B cell (primary cell): ENCODE measurements at regions not wholly inside any gene's neighbourhood (a gene's known extent, or its start where the extent isn't known, plus 50 kb on each side); places are given as distances from the start of the nearest gene placed in this dataset.

Experiments
- ATAC-seq: fragments of 200-7000 bp; cut with Tn5 transposase; one replicate; pipeline ENCODE4 v1.10.0; 2021; ENCODE audit warnings: low read depth, mild to moderate bottlenecking, moderate number of reproducible peaks, moderate library complexity
- CTCF ChIA-PET: fragments of 350-600 bp; sonication (Branson Sonifier 250); formaldehyde crosslinking; loops from one replicate; lab custom pipeline; 2021; ENCODE audit warnings: antibody characterized with exemption, inconsistent platforms; lab: Charles Lee
- POLR2A ChIA-PET: fragments of 350-600 bp; sonication (Branson Sonifier 250); formaldehyde crosslinking; loops from one replicate; lab custom pipeline; 2021; ENCODE audit warnings: antibody characterized with exemption; lab: Charles Lee
- DNase-seq: peaks from one replicate; pipeline ENCODE4 v3.0.0; 2013
- H2AFZ ChIP-seq: 2 replicates; pipeline ENCODE4 v1.6.1; 2012; ENCODE audit warnings: mild to moderate bottlenecking, low read depth, low read length; ENCODE audit not compliant: insufficient read depth, poor library complexity, severe bottlenecking
- H3K27ac ChIP-seq, 2 donors: 1 replicate in 1 of 2; 2 replicates in 1 of 2; pipeline ENCODE4 v1.5.1; 2012 to 2013; ENCODE audit warnings: low read length in 2 of 2, mild to moderate bottlenecking in 2 of 2, moderate library complexity in 1 of 2
- H3K27me3 ChIP-seq, 4 experiments: fragments of 200-600 bp in 1 of 4; sonication (generic) in 1 of 4; replicated peaks in 1 of 4; 1 replicate in 2 of 4; 2 replicates in 2 of 4; pipeline versions ENCODE4 v1.6.1 to v1.7.0; 2013 to 2016; ENCODE audit warnings: low read length in 3 of 4, mild to moderate bottlenecking in 2 of 4, mixed read lengths in 1 of 4, moderate library complexity in 1 of 4; ENCODE audit not compliant: insufficient read depth in 4 of 4, control insufficient read depth in 3 of 4; ENCODE audit errors: control extremely low read depth in 1 of 4
- H3K36me3 ChIP-seq, 2 experiments: replicated peaks in 1 of 2; 1 replicate in 1 of 2; 2 replicates in 1 of 2; pipeline versions ENCODE4 v1.6.1 to v1.7.1; 2013; ENCODE audit warnings: low read length in 1 of 2; ENCODE audit not compliant: insufficient read depth in 2 of 2, control insufficient read depth in 1 of 2; ENCODE audit errors: control extremely low read depth in 1 of 2, extremely low read depth in 1 of 2
- H3K4me1 ChIP-seq, 2 donors: fragments of 200-600 bp in 1 of 2; sonication (generic) in 1 of 2; 1 replicate in 1 of 2; 2 replicates in 1 of 2; pipeline versions ENCODE4 v1.5.1 to v1.6.1; 2013 to 2017; ENCODE audit warnings: low read length in 2 of 2; ENCODE audit not compliant: control insufficient read depth in 2 of 2, insufficient read depth in 2 of 2
- H3K4me2 ChIP-seq: replicated peaks from 2 replicates; pipeline ENCODE3; 2012; ENCODE audit warnings: mild to moderate bottlenecking, low read depth, low read length; ENCODE audit not compliant: poor library complexity, severe bottlenecking
- H3K4me3 ChIP-seq, 5 experiments: fragments of 200-600 bp in 1 of 5; sonication (generic) in 1 of 5; 1 replicate in 3 of 5; 2 replicates in 2 of 5; pipeline versions ENCODE4 v1.5.1 to v1.7.0; 2011 to 2016; ENCODE audit warnings: low read length in 4 of 5, mild to moderate bottlenecking in 4 of 5, low read depth in 2 of 5, control low read depth in 1 of 5, moderate library complexity in 1 of 5; ENCODE audit not compliant: insufficient read depth in 1 of 5; ENCODE audit errors: control extremely low read depth in 1 of 5, extremely low read depth in 1 of 5
- H3K79me2 ChIP-seq: fragments of 200-600 bp; sonication (generic); one replicate; pipeline ENCODE4 v1.6.0; 2016; ENCODE audit warnings: low read length; ENCODE audit not compliant: control insufficient read depth, insufficient read depth
- H3K9ac ChIP-seq: fragments of 200-600 bp; sonication (generic); 2 replicates; pipeline ENCODE4 v1.6.1; 2017; ENCODE audit warnings: mild to moderate bottlenecking, low read length, moderate library complexity
- H3K9me3 ChIP-seq, 3 donors: one replicate each; pipeline versions ENCODE4 v1.6.1 to v1.7.1; 2013; ENCODE audit warnings: low read length in 2 of 3; ENCODE audit not compliant: control insufficient read depth in 2 of 3, insufficient read depth in 1 of 3; ENCODE audit errors: control extremely low read depth in 1 of 3
- H4K20me1 ChIP-seq: 2 replicates; pipeline ENCODE4 v1.6.0; 2012; ENCODE audit warnings: mild to moderate bottlenecking, low read length; ENCODE audit not compliant: insufficient read depth, control insufficient read depth, poor library complexity, severe bottlenecking
- H3K27ac Mint-ChIP-seq: one replicate; pipeline ENCODE4 v1.8.0; 2021; ENCODE audit warnings: mixed read lengths
- H3K27me3 Mint-ChIP-seq: one replicate; pipeline ENCODE4 v1.8.0; 2021; ENCODE audit warnings: mixed read lengths
- H3K4me1 Mint-ChIP-seq: one replicate; pipeline ENCODE4 v1.8.0; 2021; ENCODE audit warnings: mixed read lengths
- H3K4me3 Mint-ChIP-seq: one replicate; pipeline ENCODE4 v1.8.0; 2021; ENCODE audit warnings: mixed read lengths
- H3K9me3 Mint-ChIP-seq: one replicate; pipeline ENCODE4 v1.8.0; 2022; ENCODE audit warnings: mixed read lengths; ENCODE audit not compliant: insufficient read depth
- EZH2 ChIP-seq: IDR thresholded peaks from 2 replicates; pipeline ENCODE4 v1.6.1; 2012; ENCODE audit warnings: borderline replicate concordance, low read depth, mild to moderate bottlenecking, moderate library complexity, low read length; ENCODE audit not compliant: insufficient read depth, poor library complexity, severe bottlenecking
- WGBS: methylation state at CpG from one replicate; pipeline ENCODE4 v1.1.5; 2013; ENCODE audit warnings: missing lambda C conversion rate; ENCODE audit not compliant: insufficient coverage; 5-methylcytosine and 5-hydroxymethylcytosine counted together
- intact Hi-C: fragments of 100-400 bp; cut with micrococcal nuclease; formaldehyde crosslinking; loops from one replicate; pipeline ENCODE4 v1.10.0; 2022
- TF ChIP-seq, protein P1 (sequence below): fragments of 200-600 bp; IDR thresholded peaks from one replicate; pipeline ENCODE4 v1.8.0; 2022; ENCODE audit warnings: antibody characterized with exemption, mild to moderate bottlenecking

DNA sequence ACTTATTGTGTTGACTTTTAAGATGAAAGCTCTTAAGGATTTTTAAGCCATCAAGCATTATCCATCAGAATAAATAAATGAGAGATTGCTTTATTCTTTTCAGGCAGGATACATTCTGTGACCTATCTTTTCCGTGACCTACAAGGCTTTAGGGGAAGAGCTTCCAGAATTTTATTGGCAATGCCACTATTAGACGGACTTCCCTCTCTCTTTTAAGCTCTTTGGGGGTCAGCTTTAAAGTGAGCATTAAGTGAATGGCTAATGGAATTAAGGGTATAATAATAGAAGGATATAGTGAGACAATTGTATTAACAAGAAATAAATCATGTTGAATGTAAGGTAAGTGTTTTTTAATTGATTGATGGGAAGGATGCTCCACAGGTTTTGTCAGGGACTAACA lies 273.7 kb downstream of the GPAT3 start:
- Mint-ChIP-seq H3K4me3 (no peak overlapping the region), H3K9me3 (peaks cover 3% of the 10 kb centered on the region), H3K27ac (no peak overlapping the region), H3K4me1 (no peaks in the 10 kb centered on the region), H3K27me3 (peaks cover 4% of the 10 kb centered on the region)
- H3K4me3 ChIP-seq = no peak overlapping the region
- no peak overlapping the region for H3K4me2 ChIP-seq
- intact Hi-C loops = no loop called here
- ChIA-PET POLR2A (no interaction called here), CTCF (no interaction called here)
- H3K4me1 ChIP-seq = no peaks in the 10 kb centered on the region
- H3K9me3 ChIP-seq = peaks cover 0 to 1% (median 0%) of the 10 kb centered on the region in 3 donors
- no CpG with 5 or more reads among the region's 2 CpGs for WGBS
- H2AFZ ChIP-seq = no peak overlapping the region
- no peak overlapping the region for H3K9ac ChIP-seq
- DNase-seq (no peak), ATAC-seq (no peak)
- H3K79me2 ChIP-seq = no peaks in the 10 kb centered on the region
- H3K36me3 ChIP-seq = no peaks in the 10 kb centered on the region
- no peaks in the 10 kb centered on the region for H3K27me3 ChIP-seq
- H4K20me1 ChIP-seq = no peaks in the 10 kb centered on the region
- H3K27ac ChIP-seq = no peak overlapping the region
- TF ChIP-seq, protein P1, sequence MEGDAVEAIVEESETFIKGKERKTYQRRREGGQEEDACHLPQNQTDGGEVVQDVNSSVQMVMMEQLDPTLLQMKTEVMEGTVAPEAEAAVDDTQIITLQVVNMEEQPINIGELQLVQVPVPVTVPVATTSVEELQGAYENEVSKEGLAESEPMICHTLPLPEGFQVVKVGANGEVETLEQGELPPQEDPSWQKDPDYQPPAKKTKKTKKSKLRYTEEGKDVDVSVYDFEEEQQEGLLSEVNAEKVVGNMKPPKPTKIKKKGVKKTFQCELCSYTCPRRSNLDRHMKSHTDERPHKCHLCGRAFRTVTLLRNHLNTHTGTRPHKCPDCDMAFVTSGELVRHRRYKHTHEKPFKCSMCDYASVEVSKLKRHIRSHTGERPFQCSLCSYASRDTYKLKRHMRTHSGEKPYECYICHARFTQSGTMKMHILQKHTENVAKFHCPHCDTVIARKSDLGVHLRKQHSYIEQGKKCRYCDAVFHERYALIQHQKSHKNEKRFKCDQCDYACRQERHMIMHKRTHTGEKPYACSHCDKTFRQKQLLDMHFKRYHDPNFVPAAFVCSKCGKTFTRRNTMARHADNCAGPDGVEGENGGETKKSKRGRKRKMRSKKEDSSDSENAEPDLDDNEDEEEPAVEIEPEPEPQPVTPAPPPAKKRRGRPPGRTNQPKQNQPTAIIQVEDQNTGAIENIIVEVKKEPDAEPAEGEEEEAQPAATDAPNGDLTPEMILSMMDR = no peak
- TF ChIP-seq EZH2 = no peak

DNA sequence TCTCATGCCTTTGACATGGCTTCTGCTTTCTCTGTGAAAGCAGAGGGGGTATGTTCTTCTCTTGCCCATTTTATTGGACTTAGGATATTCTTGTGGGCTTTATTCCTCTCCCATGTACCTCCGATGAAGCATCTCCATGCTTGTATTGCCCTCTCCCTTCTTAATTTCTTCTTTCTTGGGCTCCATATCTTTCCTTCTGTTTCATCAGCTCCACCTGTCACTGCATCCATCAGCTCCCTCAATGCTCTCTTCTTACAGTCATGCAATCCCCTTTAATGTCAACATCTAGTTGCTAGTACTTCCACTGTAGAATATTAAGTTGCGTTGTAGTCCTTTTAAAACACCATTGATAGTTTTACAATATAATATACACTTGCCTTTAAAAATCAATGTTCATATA lies 257.6 kb downstream of the GPAT3 start:
- no peak overlapping the region for H3K27ac ChIP-seq
- Mint-ChIP-seq H3K4me3 (no peak overlapping the region), H3K27ac (no peak overlapping the region), H3K9me3 (no peaks in the 10 kb centered on the region), H3K27me3 (peaks cover 3% of the 10 kb centered on the region), H3K4me1 (no peaks in the 10 kb centered on the region)
- no peaks in the 10 kb centered on the region for H3K36me3 ChIP-seq
- ChIA-PET CTCF (no interaction called here), POLR2A (no interaction called here)
- H3K4me3 ChIP-seq = no peak overlapping the region
- no peaks in the 10 kb centered on the region for H4K20me1 ChIP-seq
- no peaks in the 10 kb centered on the region for H3K4me1 ChIP-seq
- H3K9me3 ChIP-seq = no peaks in the 10 kb centered on the region
- no peaks in the 10 kb centered on the region for H3K79me2 ChIP-seq
- H3K27me3 ChIP-seq = no peaks in the 10 kb centered on the region
- 88% methylated on average over 1 of the region's 2 CpGs for WGBS
- H2AFZ ChIP-seq = no peak overlapping the region
- DNase-seq = no peak
- no peak overlapping the region for H3K9ac ChIP-seq
- no peak for TF ChIP-seq EZH2
- TF ChIP-seq, protein P1 = no peak
- H3K4me2 ChIP-seq = no peak overlapping the region
- intact Hi-C loops = no loop called here
- ATAC-seq = no peak
